NCI-H526 (cell line): ENCODE measurements at regions not wholly inside any gene's neighbourhood (a gene's known extent, or its start where the extent isn't known, plus 50 kb on each side); places are given as distances from the start of the nearest gene placed in this dataset.
"Not testable (repeated sequence)": the region's sequence is repeated elsewhere in the genome, so short reads cannot be mapped to it uniquely, and the experiment has no call there.

ENCODE experiments used
- DNase-seq, 2 experiments: peaks; one replicate each; lab custom pipeline; 2025; lab: John Stamatoyannopoulos, UW

- peak; percentile 27 to 32 for DNase-seq
Observed at GRCh38 chr1:178020968-178021640, 51.2 kb upstream of the SEC16B start.

DNA sequence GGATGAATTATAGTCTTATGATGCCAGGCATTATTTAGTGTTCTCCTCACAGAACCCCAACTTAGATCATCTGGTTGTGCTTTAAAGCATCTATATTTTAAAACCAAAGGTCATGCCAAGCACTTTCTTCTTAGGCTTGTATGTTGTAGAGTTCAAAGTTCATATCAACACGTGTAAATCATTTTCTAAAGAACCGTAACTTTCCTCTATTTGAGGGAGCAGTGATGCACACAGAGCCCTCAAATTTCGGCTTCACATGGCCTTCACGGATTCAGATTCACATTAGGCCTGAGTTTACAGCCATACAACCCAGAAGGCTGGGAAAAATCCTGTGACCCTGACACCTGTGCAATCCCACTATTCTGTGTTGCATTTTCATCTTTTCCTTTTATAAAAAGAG, 52.1 kb upstream of the SEC16B start:
- no peak for DNase-seq

DNA sequence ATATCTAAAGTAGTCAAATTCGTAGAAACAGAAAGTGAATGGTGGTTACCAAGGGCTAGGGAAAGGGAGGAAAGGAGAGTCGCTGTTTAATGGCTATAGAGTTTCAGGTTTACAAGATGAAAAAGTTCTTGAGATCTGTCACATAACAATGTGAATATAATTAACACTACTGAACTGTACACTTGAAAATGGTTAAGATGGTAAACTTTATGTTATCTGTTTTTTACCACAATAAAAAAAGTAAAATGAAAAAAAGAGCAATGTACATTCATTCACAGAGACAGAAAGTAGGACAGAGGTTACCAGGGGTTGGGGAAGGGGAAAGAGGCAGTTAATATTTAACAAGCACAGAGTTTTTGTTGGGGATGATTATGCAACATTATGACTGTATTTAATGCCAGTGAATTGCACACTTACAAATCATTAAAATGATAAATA, 53.3 kb upstream of the SEC16B start:
- DNase-seq = no peak

GRCh38 chr1:178024504-178024903, 54.6 kb upstream of the SEC16B start:
- DNase-seq = no peak

GRCh38 chr1:178025613-178026356, 55.9 kb upstream of the SEC16B start:
- DNase-seq = no peak

GRCh38 chr1:178028841-178029481, 59.1 kb upstream of the SEC16B start:
- DNase-seq = no peak

DNA sequence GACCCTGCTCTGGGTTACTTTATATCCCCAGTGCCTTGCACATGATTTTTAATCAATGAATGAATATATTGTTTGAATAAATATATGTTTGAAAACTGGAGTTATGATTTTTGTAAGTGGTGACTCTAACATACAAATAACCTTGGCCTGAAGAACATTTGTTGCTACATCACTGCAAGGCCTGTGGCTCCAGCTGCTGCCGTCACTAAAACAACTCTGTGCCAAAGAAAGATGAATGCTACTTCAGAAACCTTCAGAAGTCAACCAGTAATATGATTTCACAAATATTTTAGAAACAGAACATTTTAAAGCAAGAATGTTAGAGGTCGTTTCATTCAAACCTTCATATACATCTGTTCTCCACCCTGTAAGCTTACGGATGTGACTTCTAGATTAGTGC, 60.6 kb upstream of the SEC16B start:
- no peak for DNase-seq

DNA sequence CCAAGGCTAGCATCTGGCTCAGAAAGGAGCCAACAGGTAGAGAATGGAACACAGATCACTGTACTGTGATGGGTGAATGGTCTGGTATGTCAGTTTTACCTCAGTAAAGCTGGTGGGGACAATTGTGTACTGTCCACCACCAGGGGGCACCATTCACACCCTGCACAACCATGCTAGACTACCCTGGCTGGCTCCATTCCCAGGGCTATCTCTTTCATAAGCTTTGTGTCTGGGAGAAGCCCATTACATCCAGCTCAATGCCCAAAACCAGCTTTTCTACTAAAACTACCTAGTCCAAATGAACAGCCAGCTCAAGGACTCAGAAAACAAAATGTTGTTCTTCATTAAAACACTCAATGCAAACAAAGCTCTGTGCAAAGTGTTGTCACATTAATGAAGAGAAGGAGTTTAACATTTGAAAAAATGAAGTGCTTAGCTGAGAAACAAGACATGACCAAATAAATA, 62.0 kb upstream of the RASAL2 start:
- DNase-seq = peak; percentile 89 to 96

DNA sequence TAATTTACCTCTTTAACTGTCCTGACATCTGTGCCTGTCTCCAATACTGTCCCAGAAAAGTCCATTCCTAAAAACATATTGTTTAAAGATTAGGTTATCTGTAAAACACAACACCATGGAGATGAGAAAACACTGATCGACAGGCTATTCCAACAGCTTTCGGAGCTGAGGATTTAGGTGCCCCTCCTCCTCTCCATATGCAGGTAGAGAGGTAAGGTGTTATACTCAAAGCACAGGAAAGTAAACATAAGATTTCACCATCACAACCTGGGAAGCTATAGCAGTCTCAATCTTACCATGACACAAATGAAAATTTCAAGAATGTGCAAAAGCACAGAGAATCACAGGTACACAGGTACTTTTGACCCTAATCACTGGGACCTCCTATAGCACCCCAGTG, 60.9 kb upstream of the RASAL2 start:
- DNase-seq = no peak

DNA sequence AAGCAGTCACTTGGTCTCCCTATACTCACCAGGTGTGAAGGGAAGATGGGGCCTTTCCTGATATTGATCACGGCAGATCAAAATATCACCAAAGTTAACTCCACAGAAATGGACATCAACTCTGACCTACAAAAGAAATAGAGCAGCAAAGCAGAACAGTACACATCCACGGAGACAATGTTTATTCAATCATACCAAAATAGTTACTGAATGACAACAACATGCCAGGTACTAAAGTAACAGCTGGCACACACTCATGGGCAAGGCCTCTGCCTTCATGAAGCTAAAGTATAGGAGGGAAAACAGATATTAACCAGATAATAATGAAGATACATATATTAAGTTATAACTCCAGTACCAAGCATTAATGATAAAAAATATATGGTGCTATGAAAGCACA, 59.2 kb upstream of the RASAL2 start:
- no peak for DNase-seq

DNA sequence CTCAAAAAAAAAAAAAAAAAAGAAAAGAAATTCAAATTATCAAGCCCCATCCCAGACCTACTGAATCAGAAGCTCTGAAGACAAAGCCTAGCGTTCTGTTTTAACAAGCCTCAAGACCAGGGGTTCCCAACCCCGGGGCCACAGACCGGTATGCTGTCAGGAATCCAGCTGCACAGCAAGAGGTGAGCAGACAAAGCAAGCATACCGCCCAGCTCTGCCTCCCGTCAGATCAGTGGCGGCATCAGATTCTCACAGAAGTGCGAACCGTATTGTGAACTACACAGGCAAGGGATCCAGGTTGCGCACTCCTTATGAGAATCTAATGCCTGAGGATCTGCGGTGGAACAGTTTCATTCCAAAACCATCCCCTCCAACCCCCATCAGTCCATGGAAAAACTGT, 57.8 kb upstream of the RASAL2 start:
- no peak for DNase-seq

DNA sequence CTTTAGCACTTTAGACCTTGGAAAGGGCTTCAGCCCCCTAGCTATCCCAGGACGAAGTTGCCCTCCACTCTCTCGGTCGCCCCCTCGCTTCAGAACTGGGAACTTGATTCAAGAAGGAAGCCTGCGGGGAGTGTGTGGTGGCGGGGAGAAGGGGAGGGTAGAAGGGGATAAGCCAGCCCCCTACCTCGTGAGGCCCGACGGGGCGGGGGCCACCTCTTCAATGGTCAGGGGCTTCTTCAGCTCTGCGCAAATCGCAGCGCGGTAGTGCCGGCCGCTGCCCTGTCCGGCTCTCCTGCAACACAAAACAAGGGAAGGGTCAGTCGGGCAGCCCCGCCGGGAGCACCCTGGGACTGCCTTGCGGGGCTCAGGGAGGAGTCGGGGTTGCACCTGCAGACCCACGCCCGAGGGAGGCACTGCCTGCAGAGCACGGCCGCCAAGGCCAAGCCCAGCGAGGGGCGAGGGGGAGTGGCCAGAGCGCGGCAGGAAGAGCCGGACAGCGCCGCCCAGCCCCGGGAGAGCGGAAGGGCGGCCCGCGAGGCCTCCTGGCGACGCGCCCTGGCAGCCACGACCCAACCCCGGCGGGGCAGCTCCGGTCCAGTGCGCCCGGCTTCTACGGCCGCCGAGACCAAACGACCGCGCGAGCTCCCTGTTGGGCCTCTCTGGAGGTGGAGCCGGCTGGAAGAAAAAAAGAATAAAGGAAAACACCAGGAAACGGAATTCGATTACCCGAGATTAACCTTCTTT, 56.2 kb upstream of the RASAL2 start:
- peak; percentile 52 to 94 for DNase-seq

- no peak for DNase-seq
Observed at GRCh38 chr1:178038372-178038771, 55.5 kb upstream of the RASAL2 start.

- DNase-seq = no peak
Observed at GRCh38 chr1:178039891-178040290, 54.0 kb upstream of the RASAL2 start.

DNA sequence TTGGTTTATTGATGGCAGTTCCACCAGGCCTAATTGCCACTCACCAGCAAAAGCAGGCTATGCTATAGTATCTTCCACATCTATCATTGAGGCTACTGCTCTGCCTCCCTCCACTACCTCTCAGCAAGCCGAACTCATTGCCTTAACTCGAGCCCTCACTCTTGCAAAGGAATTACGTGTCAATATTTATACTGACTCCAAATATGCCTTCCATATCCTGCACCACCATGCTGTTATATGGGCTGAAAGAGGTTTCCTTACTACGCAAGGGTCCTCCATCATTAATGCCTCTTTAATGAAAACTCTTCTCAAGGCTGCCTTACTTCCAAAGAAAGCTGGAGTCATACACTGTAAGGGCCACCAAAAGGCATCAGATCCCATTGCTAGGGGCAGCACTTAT, 50.0 kb upstream of the RASAL2 start:
- DNase-seq = not testable (repeated sequence)
